ENCODE measurements at regions not wholly inside any gene's neighbourhood (a gene's known extent, or its start where the extent isn't known, plus 50 kb on each side); places are given as distances from the start of the nearest gene placed in this dataset.

- TF ChIP-seq, protein P1, sequence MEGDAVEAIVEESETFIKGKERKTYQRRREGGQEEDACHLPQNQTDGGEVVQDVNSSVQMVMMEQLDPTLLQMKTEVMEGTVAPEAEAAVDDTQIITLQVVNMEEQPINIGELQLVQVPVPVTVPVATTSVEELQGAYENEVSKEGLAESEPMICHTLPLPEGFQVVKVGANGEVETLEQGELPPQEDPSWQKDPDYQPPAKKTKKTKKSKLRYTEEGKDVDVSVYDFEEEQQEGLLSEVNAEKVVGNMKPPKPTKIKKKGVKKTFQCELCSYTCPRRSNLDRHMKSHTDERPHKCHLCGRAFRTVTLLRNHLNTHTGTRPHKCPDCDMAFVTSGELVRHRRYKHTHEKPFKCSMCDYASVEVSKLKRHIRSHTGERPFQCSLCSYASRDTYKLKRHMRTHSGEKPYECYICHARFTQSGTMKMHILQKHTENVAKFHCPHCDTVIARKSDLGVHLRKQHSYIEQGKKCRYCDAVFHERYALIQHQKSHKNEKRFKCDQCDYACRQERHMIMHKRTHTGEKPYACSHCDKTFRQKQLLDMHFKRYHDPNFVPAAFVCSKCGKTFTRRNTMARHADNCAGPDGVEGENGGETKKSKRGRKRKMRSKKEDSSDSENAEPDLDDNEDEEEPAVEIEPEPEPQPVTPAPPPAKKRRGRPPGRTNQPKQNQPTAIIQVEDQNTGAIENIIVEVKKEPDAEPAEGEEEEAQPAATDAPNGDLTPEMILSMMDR (IDR thresholded peaks at IDR 0.05; ENCODE audit: low read length): no peak
- TF ChIP-seq EZH2 (optimal IDR thresholded peaks at IDR 0.05; ENCODE audit: low read depth, low read length): no peak
- no peak for TF ChIP-seq EZH2phosphoT487 (IDR thresholded peaks at IDR 0.05; ENCODE audit: low read length)
These were observed 191.3 kb downstream of the IRX1 start for GRCh38 chr5:3786891-3787430.

All from MM.1S (cell line).